SK-MEL-5 (cell line): ENCODE measurements at regions not wholly inside any gene's neighbourhood (a gene's known extent, or its start where the extent isn't known, plus 50 kb on each side); places are given as distances from the start of the nearest gene placed in this dataset.

Source experiments
- DNase-seq: peaks from one replicate; pipeline ENCODE4 v3.0.0-alpha.2; 2016; ENCODE audit warnings: low read depth, low spot score
- in situ Hi-C: cut with HindIII; loops from 2 replicates; pipeline ENCODE4 v1.10.0; 2016; ENCODE audit warnings: low sequenced_read_pairs, high pct_unique_total_duplicates, low pct_unique_long_range_greater_than_20kb

DNA sequence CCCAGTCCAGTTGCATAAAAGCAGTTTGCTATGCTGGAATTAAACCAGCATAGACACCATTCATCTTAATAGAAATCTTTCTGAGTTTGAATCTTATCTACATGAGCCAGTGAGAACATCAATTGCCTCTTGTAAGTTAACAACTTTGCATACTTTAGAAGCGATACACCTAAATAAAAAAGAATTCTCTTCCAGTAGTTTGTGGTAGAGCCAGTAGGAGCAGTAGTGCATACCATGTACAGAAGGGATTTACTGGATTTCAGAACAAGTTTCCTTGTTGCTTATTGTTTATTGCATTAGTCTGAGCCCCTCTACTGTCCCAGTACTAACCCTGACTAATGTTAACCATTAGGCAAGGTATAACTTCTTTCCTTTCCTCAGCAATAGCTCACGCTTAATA, 313.1 kb downstream of the TGFB2 start:
- in situ Hi-C loops = no loop called here
- no peak for DNase-seq

DNA sequence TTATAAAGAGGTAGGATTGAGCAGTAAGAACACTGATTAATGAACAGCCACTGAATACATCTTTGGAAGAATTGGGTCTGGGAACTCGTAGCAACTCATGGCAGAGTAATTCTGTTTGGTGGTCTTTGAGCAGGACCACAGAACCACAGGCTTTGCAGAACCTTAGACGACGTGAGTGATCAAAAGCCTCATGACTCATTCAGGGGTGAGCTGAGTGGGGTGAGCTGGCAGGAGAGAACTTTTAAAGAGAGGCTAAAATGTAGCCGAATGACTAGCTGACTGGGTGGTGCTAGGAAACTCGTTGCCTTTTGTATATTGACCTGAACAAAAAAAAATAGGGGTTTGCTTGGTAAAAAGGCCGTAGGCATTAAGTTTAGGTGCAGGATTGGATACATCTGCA, 313.8 kb downstream of the TGFB2 start:
- DNase-seq = no peak
- in situ Hi-C loops = no loop called here

DNA sequence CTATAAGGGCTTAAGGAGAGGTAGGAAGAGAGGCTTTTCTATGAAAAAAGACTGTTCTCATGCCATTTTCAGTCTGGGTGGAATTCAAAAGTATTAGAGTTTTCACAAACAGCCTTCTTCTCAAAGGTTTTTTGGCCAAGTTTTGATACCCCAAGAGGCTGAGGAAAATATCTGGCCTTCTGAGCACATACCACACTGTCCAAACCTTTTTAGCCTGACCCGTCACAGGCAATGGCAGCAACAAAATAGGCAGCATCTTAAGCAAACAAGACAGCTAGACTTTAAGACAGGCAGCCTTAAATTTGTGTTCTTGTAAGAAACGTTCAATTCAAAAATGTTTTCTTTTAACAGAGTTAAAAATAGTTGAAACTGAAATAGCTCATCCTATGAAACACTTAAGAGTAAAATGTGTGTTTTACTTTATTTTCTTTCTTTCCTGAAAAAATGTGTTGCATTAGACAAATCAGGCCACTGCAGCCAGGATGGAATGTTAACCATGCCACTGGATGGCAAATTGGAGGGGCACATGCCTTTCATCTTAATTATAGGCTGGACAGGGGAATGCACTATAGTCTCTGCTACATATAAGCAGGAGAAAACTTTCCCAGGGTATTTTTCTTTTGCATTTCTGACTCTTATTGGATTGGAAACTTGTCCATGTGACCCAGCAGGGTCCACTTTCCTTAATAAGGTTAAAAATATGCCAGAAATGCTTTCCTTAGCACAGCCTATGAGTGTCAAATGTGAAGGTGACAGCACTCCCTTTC, 315.0 kb downstream of the TGFB2 start:
- no peak for DNase-seq
- in situ Hi-C loops = no loop called here

DNA sequence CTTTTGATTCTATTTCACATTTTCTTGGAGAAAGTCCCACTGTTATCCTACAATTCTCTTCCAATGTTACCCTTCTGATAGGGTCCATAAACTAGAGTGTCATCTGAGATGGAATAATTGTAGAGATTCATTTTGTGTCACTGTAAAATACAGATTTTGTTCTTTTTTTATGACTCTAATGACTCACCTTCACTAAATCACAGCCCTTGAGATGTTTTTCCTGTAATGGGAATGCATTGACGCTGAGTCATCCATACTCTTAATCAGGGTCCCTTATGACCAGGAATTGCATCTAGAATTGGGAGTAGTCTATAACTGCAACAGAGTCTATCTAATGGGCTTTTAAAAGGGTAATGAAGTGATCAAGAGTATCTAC, 315.5 kb downstream of the TGFB2 start:
- in situ Hi-C loops = no loop called here
- no peak for DNase-seq

DNA sequence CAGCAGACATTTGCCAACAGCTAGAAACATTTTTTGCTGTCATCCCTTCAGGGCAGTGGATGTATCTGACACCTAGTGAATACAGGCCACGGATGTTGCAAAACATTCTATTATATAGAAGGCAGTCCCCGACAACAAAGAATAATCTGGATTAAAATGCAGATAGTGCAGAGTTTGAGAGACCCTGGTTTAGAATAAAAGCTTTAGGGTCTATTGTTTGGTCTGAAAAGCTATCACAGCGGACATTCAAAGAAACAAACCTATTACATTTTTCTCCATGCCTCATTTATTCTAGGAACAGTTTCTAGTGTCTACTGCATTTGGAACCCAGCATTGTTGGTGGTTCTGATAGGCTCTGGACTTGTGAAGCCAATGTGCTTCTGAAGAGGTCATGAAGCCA, 316.3 kb downstream of the TGFB2 start:
- in situ Hi-C loops = no loop called here
- no peak for DNase-seq

DNA sequence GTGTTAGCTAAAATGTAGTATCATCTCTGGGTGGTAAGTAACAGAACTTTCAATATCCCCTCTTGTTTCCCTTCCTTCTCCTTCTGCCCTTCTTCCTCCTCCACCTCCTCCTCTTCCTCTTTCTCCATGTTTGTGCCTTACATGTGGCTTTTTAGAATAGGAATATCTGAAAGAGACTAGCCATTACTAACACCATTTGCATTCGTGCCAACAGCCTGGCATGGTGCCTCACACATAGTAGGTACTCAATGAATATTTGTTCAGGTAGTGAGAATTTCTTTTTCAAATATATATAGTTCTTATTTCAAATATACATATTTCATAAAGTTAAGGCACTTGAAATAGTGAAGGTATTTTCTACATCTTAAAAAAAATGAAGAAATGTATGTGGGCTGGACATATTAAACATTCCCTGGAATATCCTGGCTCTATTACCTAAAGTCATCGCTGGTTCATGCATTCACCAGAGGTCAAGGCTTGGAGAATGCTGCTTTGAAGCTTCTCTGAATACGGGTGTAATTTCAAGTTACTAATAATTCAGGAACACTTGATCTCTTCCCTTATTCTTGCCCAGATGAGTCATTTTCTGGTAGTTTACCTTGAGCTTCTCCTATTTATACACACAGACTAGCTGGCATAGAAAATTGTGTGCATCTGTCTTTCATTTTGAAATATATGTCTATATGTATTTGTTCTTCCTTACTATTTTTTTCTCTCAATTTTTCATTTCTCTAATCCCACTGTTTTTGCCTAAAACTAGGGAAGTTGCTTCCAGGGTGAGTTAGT, 319.4 kb downstream of the TGFB2 start:
- DNase-seq = no peak

DNA sequence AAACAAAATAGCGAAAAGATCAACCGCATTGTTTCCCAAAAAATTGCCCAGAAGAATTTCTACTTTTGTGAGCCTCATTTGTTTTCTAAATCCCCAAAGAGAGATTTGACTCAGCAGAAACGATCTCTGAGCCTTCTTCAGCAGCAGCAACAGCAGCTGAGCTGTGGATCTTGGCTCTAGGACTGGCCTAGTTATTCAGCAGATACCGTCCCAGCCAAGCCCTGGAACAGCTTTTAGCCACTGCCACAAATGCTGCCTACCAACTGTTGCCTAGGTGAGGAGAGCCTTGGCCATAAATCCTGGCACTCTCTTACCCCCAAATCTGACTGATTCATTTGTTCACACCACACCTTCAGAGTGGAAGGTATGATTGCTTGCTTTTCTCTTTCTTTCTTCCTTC, 320.1 kb downstream of the TGFB2 start:
- DNase-seq = no peak
- in situ Hi-C loops = no loop called here

More for the DNA sequence above, 319.4 kb downstream of the TGFB2 start:
- in situ Hi-C loops = no loop called here

DNA sequence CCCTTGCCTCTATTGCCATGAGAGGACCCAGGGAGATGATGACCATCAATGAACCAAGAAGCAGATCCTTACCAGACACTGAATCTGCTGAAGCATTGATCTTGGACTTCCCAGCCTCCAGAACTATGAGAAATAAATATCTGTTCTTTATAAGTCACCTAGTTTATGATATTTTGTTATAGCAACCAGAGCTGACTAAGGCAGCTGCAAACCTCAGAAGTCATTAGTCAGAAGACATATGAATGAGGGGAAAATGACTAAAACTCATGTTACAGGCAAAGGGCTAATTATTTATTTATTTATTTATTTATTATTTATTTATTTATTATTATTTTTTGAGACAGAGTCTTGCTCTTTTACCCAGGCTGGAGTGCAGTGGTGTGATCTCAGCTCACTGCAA, 321.1 kb downstream of the TGFB2 start:
- in situ Hi-C loops = no loop called here
- DNase-seq = no peak

DNA sequence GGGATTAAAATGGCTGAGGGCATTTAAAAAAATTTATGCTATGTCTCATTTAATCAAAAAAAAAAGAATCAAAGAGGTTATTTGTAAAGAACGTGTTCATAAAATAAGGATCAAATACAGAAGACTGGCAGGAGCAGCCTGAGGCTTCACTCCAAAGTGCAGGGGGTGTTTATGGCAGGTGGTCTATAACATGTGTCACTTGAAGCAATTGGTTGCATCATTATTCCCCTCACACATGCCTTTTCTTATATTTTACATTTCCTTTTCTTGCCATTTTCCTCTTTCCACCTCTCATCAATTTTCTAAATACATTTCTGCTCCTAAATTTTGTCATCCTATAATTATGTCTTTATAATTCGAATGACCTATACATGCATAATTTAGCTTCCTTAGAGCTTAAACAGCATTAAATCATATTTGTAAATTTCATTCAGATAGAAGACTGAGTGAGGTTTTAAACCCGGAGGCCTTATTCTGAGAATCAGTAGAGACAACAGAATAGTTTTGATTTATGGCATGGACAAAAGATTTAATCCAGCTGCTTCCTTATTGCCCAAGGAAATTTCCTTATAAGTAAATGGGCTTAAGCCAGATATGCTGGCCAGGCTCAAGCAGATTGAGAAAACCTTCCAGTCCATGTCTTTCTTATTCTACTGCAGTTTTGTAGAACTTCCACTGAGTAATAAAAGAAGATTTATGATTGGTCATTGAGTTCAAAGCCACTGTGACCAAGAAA, 322.8 kb downstream of the TGFB2 start:
- in situ Hi-C loops = no loop called here
- DNase-seq = no peak

DNA sequence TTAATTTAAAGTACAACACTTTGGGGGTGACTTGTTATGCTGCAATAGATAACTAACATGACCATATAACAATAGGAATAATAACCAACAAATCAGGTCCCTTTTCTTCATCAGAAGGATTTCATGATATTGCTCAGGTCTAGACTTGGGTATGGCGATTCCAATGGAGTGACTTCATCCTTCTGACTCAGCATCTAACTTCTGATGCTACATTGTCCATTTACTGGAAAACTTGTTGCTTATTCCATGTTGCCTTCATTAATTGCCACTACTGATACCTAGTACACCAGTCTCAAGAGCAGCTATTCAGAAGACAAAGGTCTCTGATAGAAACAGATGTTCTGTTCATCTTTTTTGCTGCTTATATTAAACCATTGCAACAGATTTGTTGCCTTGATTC, 324.3 kb downstream of the TGFB2 start:
- no peak for DNase-seq
- in situ Hi-C loops = no loop called here

DNA sequence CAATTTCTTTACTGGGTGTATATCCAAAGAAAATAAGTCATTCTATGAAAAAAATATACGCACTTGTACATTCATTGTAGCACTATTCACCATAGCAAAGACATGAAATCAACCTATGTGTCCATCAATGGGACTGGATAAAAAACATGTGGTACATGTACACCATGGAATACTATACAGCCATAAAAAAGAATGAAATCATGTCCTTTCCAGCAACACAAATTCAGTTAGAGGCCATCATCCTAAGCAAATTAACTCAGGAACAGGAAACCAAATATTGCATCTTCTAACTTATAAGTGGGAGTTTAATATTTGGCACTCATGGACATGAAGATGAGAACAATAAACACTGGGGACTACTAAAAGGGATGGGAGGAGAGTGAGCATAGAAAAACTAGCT, 325.7 kb downstream of the TGFB2 start:
- in situ Hi-C loops = no loop called here

DNA sequence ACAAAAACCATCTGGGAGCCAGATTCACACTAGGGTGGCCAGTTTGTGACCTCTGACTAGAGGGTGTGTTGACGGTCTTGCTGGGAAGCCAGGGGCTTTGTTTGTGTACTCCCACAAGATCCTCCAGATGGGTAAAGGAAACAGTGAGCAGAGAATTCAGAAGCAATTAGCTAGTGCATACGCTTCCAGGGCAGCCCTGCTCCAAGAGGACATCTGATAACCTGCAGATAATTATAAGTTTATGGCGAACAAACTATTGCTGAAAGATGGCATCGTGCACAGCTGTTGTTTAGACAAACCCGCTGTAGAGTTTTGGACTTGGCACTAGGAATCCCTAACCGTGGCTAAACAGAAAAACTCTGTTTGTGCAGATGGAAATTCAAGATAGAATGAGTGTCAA, 326.4 kb downstream of the TGFB2 start:
- no peak for DNase-seq
- in situ Hi-C loops = no loop called here

More for the DNA sequence above, 325.7 kb downstream of the TGFB2 start:
- no peak for DNase-seq

DNA sequence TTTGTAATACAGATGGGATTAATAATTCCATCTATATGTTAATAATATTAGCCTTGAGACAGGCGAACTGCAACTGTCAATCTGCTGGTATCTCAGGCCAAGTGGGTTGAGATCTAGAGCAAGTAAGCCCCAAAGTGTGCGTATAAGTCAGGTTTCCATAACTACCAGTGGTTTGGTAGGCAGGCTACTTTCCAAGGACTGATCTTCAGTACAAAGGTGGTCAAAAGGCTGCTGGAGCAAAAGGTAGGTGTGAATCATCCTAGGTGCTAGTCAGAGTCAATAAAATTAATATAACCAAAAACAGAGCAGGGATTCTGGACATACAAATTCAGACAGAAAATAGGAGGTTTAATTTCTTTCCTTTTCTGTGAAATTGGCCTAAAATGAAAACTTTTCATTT, 328.0 kb downstream of the TGFB2 start:
- no peak for DNase-seq
- in situ Hi-C loops = no loop called here

DNA sequence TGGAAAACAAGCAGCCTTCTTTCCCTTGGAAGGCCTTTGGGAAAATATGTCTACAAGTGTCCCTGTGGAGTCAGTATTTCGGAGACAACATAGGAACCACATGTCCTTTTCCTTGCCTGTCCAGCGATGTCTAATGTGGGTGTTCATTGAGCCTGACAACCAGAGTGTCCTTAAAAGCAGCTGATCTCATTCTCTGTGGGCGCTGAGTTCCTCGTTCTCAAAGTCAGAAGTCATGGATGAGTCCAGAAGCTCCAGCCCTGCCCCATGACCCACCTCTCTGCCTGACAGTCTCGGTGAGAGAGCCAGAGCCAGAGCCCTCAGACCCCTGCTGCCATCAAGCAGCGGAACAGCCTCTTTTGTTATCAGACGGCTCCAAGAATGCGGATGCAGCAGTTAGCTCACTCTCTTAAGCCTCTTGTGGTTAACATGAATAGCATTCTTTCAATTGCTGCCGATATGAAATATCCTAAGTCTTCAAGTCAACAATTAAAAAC, 329.2 kb downstream of the TGFB2 start:
- in situ Hi-C loops = no loop called here
- DNase-seq = peak; percentile 75

DNA sequence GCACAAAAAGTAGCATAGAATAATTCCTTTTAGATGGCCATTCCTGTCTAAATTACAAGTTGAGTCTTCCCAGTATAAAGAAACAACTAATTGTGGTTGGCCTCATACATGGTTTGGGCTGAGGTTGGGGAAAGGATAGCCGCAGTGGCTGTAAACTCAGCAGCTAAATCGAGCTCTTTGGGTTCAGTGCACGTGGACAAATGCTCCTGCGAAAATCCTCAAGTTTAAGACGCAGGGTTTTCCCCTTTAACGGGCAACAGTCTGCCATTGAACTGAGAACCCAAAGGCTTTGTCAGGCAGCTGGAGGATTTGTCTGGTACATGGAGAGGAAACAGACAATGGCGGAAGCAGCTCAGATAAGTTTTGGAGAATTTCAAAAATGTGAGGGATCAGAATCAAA, 331.9 kb downstream of the TGFB2 start:
- no peak for DNase-seq
- in situ Hi-C loops = no loop called here

DNA sequence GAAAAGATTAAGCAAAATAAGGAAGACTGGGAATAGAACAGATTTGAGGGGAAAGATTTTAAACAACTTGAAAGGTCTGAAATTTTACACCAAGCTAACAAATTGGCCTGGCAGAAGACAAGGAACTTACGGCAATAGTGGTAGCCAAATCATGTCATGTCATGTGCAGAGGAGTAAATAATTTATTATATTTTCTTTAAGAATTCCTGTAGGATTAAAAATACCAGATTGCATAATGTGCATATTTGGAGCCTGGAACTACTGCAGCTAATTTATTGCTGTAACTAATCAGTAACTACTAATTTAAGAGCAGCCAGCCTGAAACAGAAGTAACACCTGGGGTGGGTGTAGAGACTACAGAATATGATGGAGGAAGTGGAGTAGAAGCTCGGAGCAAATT, 334.3 kb downstream of the TGFB2 start:
- in situ Hi-C loops = no loop called here

DNA sequence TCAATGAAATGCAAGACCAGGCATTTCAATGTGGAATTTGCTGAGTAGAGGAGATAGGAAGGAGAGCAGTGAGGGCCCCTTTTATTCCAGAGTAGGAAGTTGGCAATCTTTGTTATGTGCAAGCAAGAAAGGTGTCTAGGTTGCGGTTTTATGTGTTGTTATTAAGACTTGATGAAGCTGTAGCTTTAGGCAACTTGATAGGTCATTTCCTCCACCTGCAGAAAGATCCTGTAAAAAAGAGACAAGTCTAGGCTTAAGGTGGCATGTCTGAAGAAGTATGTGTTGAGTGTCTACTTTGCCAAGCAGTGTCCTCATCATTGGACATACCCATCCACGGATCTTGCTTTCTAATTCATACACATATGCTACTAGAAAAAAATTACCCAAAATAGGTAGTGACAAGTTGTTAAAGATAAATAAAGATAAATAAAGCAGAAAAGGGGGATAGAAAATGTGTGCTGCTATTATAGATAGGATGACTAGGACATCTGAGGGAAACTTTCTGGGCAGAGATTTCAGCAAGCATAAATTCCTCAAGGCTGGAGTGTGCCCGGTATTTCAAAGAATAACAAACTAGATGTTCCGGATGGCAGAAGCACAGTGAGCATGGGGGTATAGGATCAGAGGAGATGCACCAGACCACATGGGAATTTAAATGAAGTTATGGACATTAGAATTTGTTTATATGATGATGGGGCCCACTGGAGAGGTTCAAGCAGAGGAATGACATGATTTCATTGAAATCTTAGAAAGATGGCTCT, 335.0 kb downstream of the TGFB2 start:
- no peak for DNase-seq
- in situ Hi-C loops = no loop called here

More for the DNA sequence above, 334.3 kb downstream of the TGFB2 start:
- no peak for DNase-seq

DNA sequence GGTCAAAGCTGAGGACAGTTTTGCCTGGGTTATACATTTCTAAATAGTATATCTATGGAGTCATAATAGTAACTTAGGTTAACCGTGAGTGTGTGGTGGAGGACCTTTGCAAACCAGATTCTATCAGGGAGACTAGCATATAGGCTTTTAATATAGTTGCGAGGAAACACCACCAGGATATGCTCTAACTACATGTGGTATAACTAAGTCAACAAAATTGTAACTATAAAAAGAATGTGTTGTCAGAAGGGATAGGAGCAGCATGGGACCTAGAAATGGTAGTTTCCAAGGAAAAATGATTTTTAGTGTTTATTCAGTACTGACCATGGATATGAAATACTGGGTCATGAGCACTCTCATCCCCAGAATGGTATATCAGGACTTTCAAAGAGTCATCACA, 338.1 kb downstream of the TGFB2 start:
- in situ Hi-C loops = no loop called here
- DNase-seq = peak; percentile 10
